ENCODE measurements at regions not wholly inside any gene's neighbourhood (a gene's known extent, or its start where the extent isn't known, plus 50 kb on each side); places are given as distances from the start of the nearest gene placed in this dataset.

DNA sequence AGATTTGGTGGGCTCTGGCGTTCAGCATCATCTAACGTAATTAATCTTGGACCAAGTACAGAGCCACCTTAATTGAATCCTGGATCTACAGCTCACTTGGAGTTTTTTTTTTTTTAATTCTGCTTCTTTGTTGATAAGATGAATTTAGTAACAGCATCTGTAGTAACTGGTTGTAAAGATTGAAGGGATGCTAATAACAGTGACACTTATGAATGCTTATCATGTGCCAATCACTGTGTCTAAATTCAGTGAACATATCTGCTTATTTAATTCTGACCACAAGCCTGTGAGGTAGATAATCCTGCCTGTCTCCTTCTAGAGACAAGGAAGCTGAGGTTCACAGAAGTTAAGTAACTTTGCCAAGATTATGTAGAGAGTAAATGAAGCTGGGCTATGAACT lies 408.0 kb downstream of the RWDD3 start:
- no peak for TF ChIP-seq EZH2 (IDR thresholded peaks at IDR 0.05; ENCODE audit: insufficient read depth, low read length)
- TF ChIP-seq, protein P1, sequence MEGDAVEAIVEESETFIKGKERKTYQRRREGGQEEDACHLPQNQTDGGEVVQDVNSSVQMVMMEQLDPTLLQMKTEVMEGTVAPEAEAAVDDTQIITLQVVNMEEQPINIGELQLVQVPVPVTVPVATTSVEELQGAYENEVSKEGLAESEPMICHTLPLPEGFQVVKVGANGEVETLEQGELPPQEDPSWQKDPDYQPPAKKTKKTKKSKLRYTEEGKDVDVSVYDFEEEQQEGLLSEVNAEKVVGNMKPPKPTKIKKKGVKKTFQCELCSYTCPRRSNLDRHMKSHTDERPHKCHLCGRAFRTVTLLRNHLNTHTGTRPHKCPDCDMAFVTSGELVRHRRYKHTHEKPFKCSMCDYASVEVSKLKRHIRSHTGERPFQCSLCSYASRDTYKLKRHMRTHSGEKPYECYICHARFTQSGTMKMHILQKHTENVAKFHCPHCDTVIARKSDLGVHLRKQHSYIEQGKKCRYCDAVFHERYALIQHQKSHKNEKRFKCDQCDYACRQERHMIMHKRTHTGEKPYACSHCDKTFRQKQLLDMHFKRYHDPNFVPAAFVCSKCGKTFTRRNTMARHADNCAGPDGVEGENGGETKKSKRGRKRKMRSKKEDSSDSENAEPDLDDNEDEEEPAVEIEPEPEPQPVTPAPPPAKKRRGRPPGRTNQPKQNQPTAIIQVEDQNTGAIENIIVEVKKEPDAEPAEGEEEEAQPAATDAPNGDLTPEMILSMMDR (IDR thresholded peaks at IDR 0.05; ENCODE audit: insufficient read depth, low read depth, low read length), result no peak

All from astrocyte (in vitro differentiated cells and primary cell).